ENCODE measurements at regions not wholly inside any gene's neighbourhood (a gene's known extent, or its start where the extent isn't known, plus 50 kb on each side); places are given as distances from the start of the nearest gene placed in this dataset.

GRCh38 chr15:93257920-93258319, 168.9 kb upstream of the RGMA start:
- no peak overlapping the region for H3K9ac ChIP-seq (ENCODE audit: low read length)
- H2BK5ac ChIP-seq (ENCODE audit: low read length), result no peak overlapping the region
- no peak overlapping the region for H2AK5ac ChIP-seq (ENCODE audit: low read length)
- no peak for DNase-seq
- no peaks in the 10 kb centered on the region for H3K79me2 ChIP-seq (ENCODE audit: control insufficient read depth, insufficient read depth, low read length)
- H3K4ac ChIP-seq (ENCODE audit: low read depth, low read length), result no peak overlapping the region
- no peak overlapping the region for H3K27ac ChIP-seq (ENCODE audit: low read depth, low read length)
- H3K18ac ChIP-seq (ENCODE audit: low read length), result no peak overlapping the region
- no peaks in the 10 kb centered on the region for H3K27me3 ChIP-seq (ENCODE audit: insufficient read depth, low read length, poor library complexity)
- no peak overlapping the region for H3K4me2 ChIP-seq (ENCODE audit: low read length)
- no peak overlapping the region for H3K23ac ChIP-seq (ENCODE audit: low read length)
- no peaks in the 10 kb centered on the region for H3K4me1 ChIP-seq (ENCODE audit: control insufficient read depth, low read depth, low read length)
- no peaks in the 10 kb centered on the region for H3K79me1 ChIP-seq (ENCODE audit: low read length)
- no peaks in the 10 kb centered on the region for H3K36me3 ChIP-seq (ENCODE audit: control insufficient read depth, insufficient read depth, low read length)
- H3K4me3 ChIP-seq (ENCODE audit: low read length), result no peak overlapping the region
- no peak overlapping the region for H4K5ac ChIP-seq (ENCODE audit: low read length)
- WGBS (ENCODE audit: extremely low coverage, insufficient coverage, low lambda C conversion rate), result no CpG with 5 or more reads among the region's 3 CpGs
- H4K8ac ChIP-seq (ENCODE audit: low read depth, low read length), result no peak overlapping the region
- H2BK120ac ChIP-seq (ENCODE audit: low read depth, low read length), result no peak overlapping the region
- no peak overlapping the region for H2BK15ac ChIP-seq (replicated peaks; ENCODE audit: low read depth)
- no peak overlapping the region for H3K56ac ChIP-seq (ENCODE audit: low read length)

DNA sequence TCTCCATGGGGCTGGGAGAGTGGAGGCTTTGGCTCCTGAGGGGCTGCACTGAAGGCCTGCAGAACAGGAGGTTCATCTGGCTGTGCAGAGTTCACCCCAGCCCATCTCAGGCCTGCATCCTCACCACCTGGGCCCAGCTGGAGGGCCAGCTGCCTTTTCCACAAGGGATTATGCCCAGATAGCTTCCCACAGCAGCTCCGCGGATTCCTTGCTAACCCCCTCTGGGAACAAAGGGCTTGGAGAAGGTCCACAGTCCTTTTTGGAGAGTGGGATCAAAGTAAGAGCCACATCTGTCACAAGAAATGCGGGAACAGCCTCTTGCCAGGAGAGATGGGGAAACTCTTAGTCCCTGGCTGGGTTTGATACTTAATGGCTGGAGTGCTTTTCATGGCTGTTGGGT, 164.7 kb upstream of the RGMA start:
- Histone ChIP-seq H3K56ac (ENCODE audit: low read length) (no peak overlapping the region), H2BK120ac (ENCODE audit: low read depth, low read length) (no peak overlapping the region), H3K36me3 (ENCODE audit: control insufficient read depth, insufficient read depth, low read length) (no peaks in the 10 kb centered on the region), H3K27me3 (ENCODE audit: insufficient read depth, low read length, poor library complexity) (no peaks in the 10 kb centered on the region), H3K4ac (ENCODE audit: low read depth, low read length) (no peak overlapping the region), H3K18ac (ENCODE audit: low read length) (no peak overlapping the region), H3K79me1 (ENCODE audit: low read length) (no peaks in the 10 kb centered on the region), H2BK15ac (replicated peaks; ENCODE audit: low read depth) (no peak overlapping the region), H4K5ac (ENCODE audit: low read length) (no peak overlapping the region), H3K27ac (ENCODE audit: low read depth, low read length) (no peak overlapping the region), H4K8ac (ENCODE audit: low read depth, low read length) (no peak overlapping the region), H2AK5ac (ENCODE audit: low read length) (no peak overlapping the region), H3K4me2 (ENCODE audit: low read length) (no peak overlapping the region), H2BK5ac (ENCODE audit: low read length) (no peak overlapping the region), H3K79me2 (ENCODE audit: control insufficient read depth, insufficient read depth, low read length) (no peaks in the 10 kb centered on the region), H3K4me3 (ENCODE audit: low read length) (no peak overlapping the region), H3K23ac (ENCODE audit: low read length) (no peak overlapping the region), H3K9ac (ENCODE audit: low read length) (no peak overlapping the region), H3K4me1 (ENCODE audit: control insufficient read depth, low read depth, low read length) (no peaks in the 10 kb centered on the region)
- WGBS (ENCODE audit: extremely low coverage, insufficient coverage, low lambda C conversion rate), result no CpG with 5 or more reads among the region's 3 CpGs
- no peak for DNase-seq

- no peak overlapping the region for H3K4me3 ChIP-seq (ENCODE audit: low read length)
- H3K79me2 ChIP-seq (ENCODE audit: control insufficient read depth, insufficient read depth, low read length), result no peaks in the 10 kb centered on the region
- no peak overlapping the region for H4K8ac ChIP-seq (ENCODE audit: low read depth, low read length)
- no peak overlapping the region for H3K56ac ChIP-seq (ENCODE audit: low read length)
- no peak overlapping the region for H2AK5ac ChIP-seq (ENCODE audit: low read length)
- WGBS (ENCODE audit: extremely low coverage, insufficient coverage, low lambda C conversion rate), result no CpG with 5 or more reads among the region's 2 CpGs
- no peak overlapping the region for H3K18ac ChIP-seq (ENCODE audit: low read length)
- no peak overlapping the region for H3K9ac ChIP-seq (ENCODE audit: low read length)
- H3K27ac ChIP-seq (ENCODE audit: low read depth, low read length), result no peak overlapping the region
- H3K27me3 ChIP-seq (ENCODE audit: insufficient read depth, low read length, poor library complexity), result no peaks in the 10 kb centered on the region
- no peaks in the 10 kb centered on the region for H3K36me3 ChIP-seq (ENCODE audit: control insufficient read depth, insufficient read depth, low read length)
- no peaks in the 10 kb centered on the region for H3K79me1 ChIP-seq (ENCODE audit: low read length)
- no peak overlapping the region for H4K5ac ChIP-seq (ENCODE audit: low read length)
- DNase-seq, result no peak
- H3K4ac ChIP-seq (ENCODE audit: low read depth, low read length), result no peak overlapping the region
- H2BK120ac ChIP-seq (ENCODE audit: low read depth, low read length), result no peak overlapping the region
- H3K23ac ChIP-seq (ENCODE audit: low read length), result no peak overlapping the region
- no peak overlapping the region for H2BK15ac ChIP-seq (replicated peaks; ENCODE audit: low read depth)
- no peak overlapping the region for H2BK5ac ChIP-seq (ENCODE audit: low read length)
- H3K4me1 ChIP-seq (ENCODE audit: control insufficient read depth, low read depth, low read length), result no peaks in the 10 kb centered on the region
- H3K4me2 ChIP-seq (ENCODE audit: low read length), result no peak overlapping the region
These were observed 163.8 kb upstream of the RGMA start for GRCh38 chr15:93252780-93253179.

- no CpG with 5 or more reads among the region's 8 CpGs for WGBS (ENCODE audit: extremely low coverage, insufficient coverage, low lambda C conversion rate)
- Histone ChIP-seq H3K36me3 (ENCODE audit: control insufficient read depth, insufficient read depth, low read length) (no peaks in the 10 kb centered on the region), H3K27ac (ENCODE audit: low read depth, low read length) (no peak overlapping the region), H3K56ac (ENCODE audit: low read length) (no peak overlapping the region), H3K27me3 (ENCODE audit: insufficient read depth, low read length, poor library complexity) (no peaks in the 10 kb centered on the region), H2AK5ac (ENCODE audit: low read length) (no peak overlapping the region), H3K4ac (ENCODE audit: low read depth, low read length) (no peak overlapping the region), H3K23ac (ENCODE audit: low read length) (no peak overlapping the region), H3K18ac (ENCODE audit: low read length) (no peak overlapping the region), H2BK15ac (replicated peaks; ENCODE audit: low read depth) (no peak overlapping the region), H4K5ac (ENCODE audit: low read length) (no peak overlapping the region), H3K4me2 (ENCODE audit: low read length) (no peak overlapping the region), H3K4me1 (ENCODE audit: control insufficient read depth, low read depth, low read length) (no peaks in the 10 kb centered on the region), H3K79me2 (ENCODE audit: control insufficient read depth, insufficient read depth, low read length) (no peaks in the 10 kb centered on the region), H4K8ac (ENCODE audit: low read depth, low read length) (no peak overlapping the region), H2BK120ac (ENCODE audit: low read depth, low read length) (no peak overlapping the region), H2BK5ac (ENCODE audit: low read length) (no peak overlapping the region), H3K4me3 (ENCODE audit: low read length) (no peak overlapping the region), H3K9ac (ENCODE audit: low read length) (no peak overlapping the region), H3K79me1 (ENCODE audit: low read length) (no peaks in the 10 kb centered on the region)
- DNase-seq, result no peak
These were observed 161.9 kb upstream of the RGMA start for GRCh38 chr15:93250950-93251349.

- Histone ChIP-seq H2BK15ac (replicated peaks; ENCODE audit: low read depth) (no peak overlapping the region), H4K8ac (ENCODE audit: low read depth, low read length) (no peak overlapping the region), H2BK5ac (ENCODE audit: low read length) (no peak overlapping the region), H3K18ac (ENCODE audit: low read length) (no peak overlapping the region), H2BK120ac (ENCODE audit: low read depth, low read length) (no peak overlapping the region), H3K4me3 (ENCODE audit: low read length) (no peak overlapping the region), H2AK5ac (ENCODE audit: low read length) (no peak overlapping the region), H3K79me2 (ENCODE audit: control insufficient read depth, insufficient read depth, low read length) (no peaks in the 10 kb centered on the region), H3K9ac (ENCODE audit: low read length) (no peak overlapping the region), H3K79me1 (ENCODE audit: low read length) (no peaks in the 10 kb centered on the region), H3K36me3 (ENCODE audit: control insufficient read depth, insufficient read depth, low read length) (no peaks in the 10 kb centered on the region), H3K27ac (ENCODE audit: low read depth, low read length) (no peak overlapping the region), H3K4me2 (ENCODE audit: low read length) (no peak overlapping the region), H4K5ac (ENCODE audit: low read length) (no peak overlapping the region), H3K27me3 (ENCODE audit: insufficient read depth, low read length, poor library complexity) (no peaks in the 10 kb centered on the region), H3K56ac (ENCODE audit: low read length) (no peak overlapping the region), H3K4ac (ENCODE audit: low read depth, low read length) (no peak overlapping the region), H3K4me1 (ENCODE audit: control insufficient read depth, low read depth, low read length) (no peaks in the 10 kb centered on the region), H3K23ac (ENCODE audit: low read length) (no peak overlapping the region)
- no CpG with 5 or more reads among the region's 2 CpGs for WGBS (ENCODE audit: extremely low coverage, insufficient coverage, low lambda C conversion rate)
- no peak for DNase-seq
These were observed 161.2 kb upstream of the RGMA start for GRCh38 chr15:93250209-93250608.

DNA sequence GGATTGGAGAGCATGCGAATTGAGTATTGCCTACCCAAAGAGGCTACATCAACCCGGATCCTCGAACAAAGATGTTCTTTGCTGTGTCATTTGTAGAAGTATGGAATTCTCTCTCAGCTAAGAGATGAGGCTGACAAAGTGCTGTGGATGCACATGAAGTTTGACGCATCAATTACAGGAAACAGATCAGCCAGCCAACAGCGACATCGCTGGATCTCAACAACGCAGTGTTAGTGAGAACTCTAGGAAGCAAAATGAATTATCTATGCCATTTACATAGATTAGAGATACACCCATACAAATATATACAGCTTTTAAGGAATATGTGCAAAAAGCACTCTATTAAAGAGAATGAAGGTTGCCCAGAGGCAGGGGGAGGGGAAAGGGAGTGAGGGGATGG, 160.6 kb upstream of the RGMA start:
- Histone ChIP-seq H3K27ac (ENCODE audit: low read depth, low read length) (no peak overlapping the region), H4K5ac (ENCODE audit: low read length) (no peak overlapping the region), H2BK5ac (ENCODE audit: low read length) (no peak overlapping the region), H3K56ac (ENCODE audit: low read length) (no peak overlapping the region), H3K9ac (ENCODE audit: low read length) (no peak overlapping the region), H3K4me3 (ENCODE audit: low read length) (no peak overlapping the region), H3K4me1 (ENCODE audit: control insufficient read depth, low read depth, low read length) (no peaks in the 10 kb centered on the region), H2BK120ac (ENCODE audit: low read depth, low read length) (no peak overlapping the region), H4K8ac (ENCODE audit: low read depth, low read length) (no peak overlapping the region), H3K79me2 (ENCODE audit: control insufficient read depth, insufficient read depth, low read length) (no peaks in the 10 kb centered on the region), H3K27me3 (ENCODE audit: insufficient read depth, low read length, poor library complexity) (no peaks in the 10 kb centered on the region), H2AK5ac (ENCODE audit: low read length) (no peak overlapping the region), H3K79me1 (ENCODE audit: low read length) (no peaks in the 10 kb centered on the region), H3K4ac (ENCODE audit: low read depth, low read length) (no peak overlapping the region), H2BK15ac (replicated peaks; ENCODE audit: low read depth) (no peak overlapping the region), H3K4me2 (ENCODE audit: low read length) (no peak overlapping the region), H3K23ac (ENCODE audit: low read length) (no peak overlapping the region), H3K36me3 (ENCODE audit: control insufficient read depth, insufficient read depth, low read length) (no peaks in the 10 kb centered on the region), H3K18ac (ENCODE audit: low read length) (no peak overlapping the region)
- WGBS (ENCODE audit: extremely low coverage, insufficient coverage, low lambda C conversion rate), result no CpG with 5 or more reads among the region's 7 CpGs
- DNase-seq, result no peak
